PC-3 (cell line): ENCODE measurements at regions not wholly inside any gene's neighbourhood (a gene's known extent, or its start where the extent isn't known, plus 50 kb on each side); places are given as distances from the start of the nearest gene placed in this dataset.

Source experiments
- ATAC-seq: fragments of 200-7000 bp; cut with Tn5 transposase; 2 replicates; pipeline ENCODE4 v1.9.1; 2020; ENCODE audit warnings: mild to moderate bottlenecking, moderate library complexity
- BruUV-seq: library from RNA; stranded (reverse); fragments of 400-500 nt; replicated peaks from 2 replicates; lab custom pipeline; 2021; lab: Mats Ljungman, UMichigan
- CTCF ChIA-PET: fragments of 300-600 bp; sonication (Branson Sonifier 250); formaldehyde crosslinking; loops from one replicate; lab custom pipeline; 2022; ENCODE audit warnings: antibody characterized with exemption; lab: Charles Lee
- POLR2A ChIA-PET: fragments of 300-600 bp; sonication (Branson Sonifier 250); formaldehyde crosslinking; loops from one replicate; lab custom pipeline; 2022; ENCODE audit warnings: antibody characterized with exemption; ENCODE audit not compliant: unreplicated experiment; lab: Charles Lee
- DNase-seq: peaks from one replicate; pipeline ENCODE4 v3.0.0-alpha.2; 2015
- H2AFZ ChIP-seq: fragments of 300-600 bp; sonication (generic); 2 replicates; pipeline ENCODE4 v1.6.0; 2016; ENCODE audit warnings: antibody characterized with exemption, low read length
- H3F3A ChIP-seq: fragments of 300-600 bp; sonication (generic); one replicate; pipeline ENCODE4 v1.6.0; 2017; ENCODE audit warnings: antibody characterized with exemption, low read length, control low read depth, mild to moderate bottlenecking; ENCODE audit not compliant: unreplicated experiment
- H3K27ac ChIP-seq: fragments of 300-600 bp; sonication (generic); 2 replicates; pipeline ENCODE4 v1.5.1; 2016; ENCODE audit warnings: mild to moderate bottlenecking, low read length
- H3K27me3 ChIP-seq: fragments of 300-600 bp; sonication (generic); 2 replicates; pipeline ENCODE4 v1.6.1; 2016; ENCODE audit warnings: low read length, mixed read lengths
- H3K36me3 ChIP-seq: fragments of 300-600 bp; sonication (generic); 2 replicates; pipeline ENCODE4 v1.6.1; 2016; ENCODE audit warnings: low read depth, mixed run types, low read length, mixed read lengths
- H3K4me1 ChIP-seq: fragments of 300-600 bp; sonication (generic); 2 replicates; pipeline ENCODE4 v1.5.1; 2016; ENCODE audit warnings: low read length; ENCODE audit not compliant: insufficient read depth
- H3K4me2 ChIP-seq: fragments of 300-600 bp; sonication (generic); 2 replicates; pipeline ENCODE4 v1.6.0; 2016; ENCODE audit warnings: low read length
- H3K4me3 ChIP-seq: fragments of 300-600 bp; sonication (generic); 2 replicates; pipeline ENCODE4 v1.5.1; 2016; ENCODE audit warnings: mild to moderate bottlenecking, low read length, mixed read lengths
- H3K79me2 ChIP-seq: fragments of 300-600 bp; sonication (generic); 2 replicates; pipeline ENCODE4 v1.6.1; 2017; ENCODE audit warnings: low read length, mixed read lengths
- H3K9ac ChIP-seq: fragments of 300-600 bp; sonication (generic); 2 replicates; pipeline ENCODE4 v1.6.0; 2016; ENCODE audit warnings: mild to moderate bottlenecking, low read length
- H3K9me2 ChIP-seq: fragments of 300-600 bp; sonication (generic); replicated peaks from 2 replicates; pipeline ENCODE4 v1.6.1; 2016; ENCODE audit warnings: mixed run types, low read length, mixed read lengths
- H3K9me3 ChIP-seq: fragments of 300-600 bp; sonication (generic); 2 replicates; pipeline ENCODE4 v1.6.1; 2016; ENCODE audit warnings: low read length, mixed read lengths
- H4K20me1 ChIP-seq: fragments of 300-600 bp; sonication (generic); 2 replicates; pipeline ENCODE4 v1.6.1; 2016; ENCODE audit warnings: low read length, mixed read lengths
- CTCF ChIP-seq: fragments of 300-600 bp; sonication (generic); conservative IDR thresholded peaks from 2 replicates; pipeline ENCODE4 v1.5.1; 2017; ENCODE audit warnings: antibody characterized with exemption, low read depth, mild to moderate bottlenecking, low read length
- EZH2 ChIP-seq: fragments of 300-600 bp; sonication (generic); IDR thresholded peaks from one replicate; pipeline ENCODE4 v1.6.1; 2017; ENCODE audit warnings: antibody characterized with exemption, mild to moderate bottlenecking, low read length; ENCODE audit not compliant: unreplicated experiment
- EZH2phosphoT487 ChIP-seq: fragments of 300-600 bp; sonication (generic); IDR thresholded peaks from 2 replicates; pipeline ENCODE4 v1.6.1; 2018; ENCODE audit warnings: mild to moderate bottlenecking, antibody characterized with exemption, low read length, borderline replicate concordance
- intact Hi-C: fragments of 100-400 bp; cut with micrococcal nuclease; formaldehyde crosslinking; loops from 2 replicates; pipeline ENCODE4 v1.9.0; 2023

- Histone ChIP-seq H3K4me1 (peaks cover 22% of the 10 kb centered on the region), H3K79me2 (no peaks in the 10 kb centered on the region), H2AFZ (no peak overlapping the region), H3K9me2 (no peaks in the 10 kb centered on the region), H3F3A (no peaks in the 10 kb centered on the region), H3K9me3 (no peaks in the 10 kb centered on the region), H4K20me1 (no peaks in the 10 kb centered on the region), H3K9ac (no peak overlapping the region), H3K27ac (no peak overlapping the region), H3K36me3 (no peaks in the 10 kb centered on the region), H3K27me3 (no peaks in the 10 kb centered on the region), H3K4me3 (no peak overlapping the region), H3K4me2 (0 out of 2 replicates have a peak overlapping the region, but pooled peaks have one; percentile 4)
- no TSS peak for BruUV-seq
- ATAC-seq (no peak), DNase-seq (no peak)
- intact Hi-C loops: loop anchor here (2.0 to 10.0 kb wide), 2 partner anchors 19 to 171 kb away; no protein-coding TSS in a partner anchor
- ChIA-PET CTCF (no interaction called here), POLR2A (no interaction called here)
- TF ChIP-seq EZH2phosphoT487 (no peak), EZH2 (no peak), CTCF (no peak)
These were observed 533.7 kb upstream of the CHAC2 start for GRCh38 chr2:53233759-53234547.

DNA sequence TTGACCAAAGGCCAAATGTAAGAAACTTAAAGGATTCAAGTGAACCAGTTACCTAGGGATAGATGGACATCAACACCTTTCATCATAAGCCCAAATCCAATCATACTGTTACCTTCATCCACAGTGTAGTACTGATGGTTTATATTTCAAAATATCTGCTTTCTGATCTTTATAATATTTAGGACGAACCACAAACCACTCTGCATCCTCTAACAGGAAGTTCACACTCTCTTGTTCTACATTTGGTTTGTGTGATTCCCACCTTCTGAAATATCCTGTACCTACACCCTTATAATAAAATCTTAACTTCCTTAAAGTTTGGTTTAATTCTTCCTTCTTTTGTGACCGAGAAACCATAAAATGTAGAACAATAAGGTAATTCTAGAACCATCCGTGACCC is 535.7 kb upstream of the CHAC2 start:
- H3K36me3 ChIP-seq: no peaks in the 10 kb centered on the region
- intact Hi-C loops: loop anchor here (10.0 kb wide), 1 partner anchor 173 kb away; no protein-coding TSS in a partner anchor
- H3K9me2 ChIP-seq: no peaks in the 10 kb centered on the region
- POLR2A ChIA-PET: no interaction called here
- no peak for TF ChIP-seq EZH2
- TF ChIP-seq CTCF: no peak
- no peak for TF ChIP-seq EZH2phosphoT487
- H4K20me1 ChIP-seq: no peaks in the 10 kb centered on the region
- H3K4me2 ChIP-seq: no peak overlapping the region
- BruUV-seq: no TSS peak
- no peaks in the 10 kb centered on the region; the same call in 1 of the 2 replicates for H3K9me3 ChIP-seq
- H3K27ac ChIP-seq: peak overlapping the region; percentile 37; the same call in 1 of the 2 replicates
- no peaks in the 10 kb centered on the region for H3F3A ChIP-seq
- H3K27me3 ChIP-seq: no peaks in the 10 kb centered on the region
- CTCF ChIA-PET: no interaction called here
- ATAC-seq (peak; percentile 31; the same call in 1 of the 2 replicates), DNase-seq (peak; percentile 17)
- no peak overlapping the region for H3K9ac ChIP-seq
- no peaks in the 10 kb centered on the region for H3K79me2 ChIP-seq
- H3K4me3 ChIP-seq: no peak overlapping the region
- peaks cover 22% of the 10 kb centered on the region for H3K4me1 ChIP-seq
- no peak overlapping the region; the same call in 1 of the 2 replicates for H2AFZ ChIP-seq
